Stimulated activated naive CD8-positive, alpha-beta T cell treated with anti-CD3 and anti-CD28 coated beads, Interleukin-15, Interleukin-2, amounts not matched to agents 100 U/mL and 50 U/mL, for 24 hours (primary cell): ENCODE measurements at regions not wholly inside any gene's neighbourhood (a gene's known extent, or its start where the extent isn't known, plus 50 kb on each side); places are given as distances from the start of the nearest gene placed in this dataset.
A peak's percentile ranks its signal among the peaks of the same experiment; 100 is the strongest.
"Not testable (repeated sequence)": the region's sequence is repeated elsewhere in the genome, so short reads cannot be mapped to it uniquely, and the experiment has no call there.

ENCODE experiments used
- ATAC-seq: fragments of 150-1000 bp; cut with Tn5 transposase; one replicate; pipeline ENCODE4 v1.10.0; 2021
- DNase-seq: peaks from one replicate; pipeline ENCODE4 v3.0.0; 2021

- ATAC-seq, result no peak
- DNase-seq, result no peak
Measured at GRCh38 chr6:6412700-6413099, 92.2 kb upstream of the F13A1 start.

- ATAC-seq, result no peak
Measured at GRCh38 chr6:6414931-6415330, 94.5 kb upstream of the F13A1 start.

GRCh38 chr6:6417475-6417874, 97.0 kb upstream of the F13A1 start:
- DNase-seq (no peak), ATAC-seq (no peak)

More at GRCh38 chr6:6414931-6415330, 94.5 kb upstream of the F13A1 start:
- DNase-seq, result no peak

- DNase-seq, result no peak
Measured at GRCh38 chr6:6418421-6418820, 98.0 kb upstream of the F13A1 start.

GRCh38 chr6:6420107-6420506, 99.6 kb upstream of the F13A1 start:
- ATAC-seq (no peak), DNase-seq (no peak)

More at GRCh38 chr6:6418421-6418820, 98.0 kb upstream of the F13A1 start:
- no peak for ATAC-seq

- no peak for DNase-seq
- no peak for ATAC-seq
Measured at GRCh38 chr6:6434151-6434550, 113.7 kb upstream of the F13A1 start.

GRCh38 chr6:6434723-6435122, 114.3 kb upstream of the F13A1 start:
- no peak for DNase-seq
- no peak for ATAC-seq

GRCh38 chr6:6436366-6436765, 115.9 kb upstream of the F13A1 start:
- ATAC-seq, result no peak
- DNase-seq, result no peak

- ATAC-seq, result no peak
- DNase-seq, result no peak
Measured at GRCh38 chr6:6436946-6437345, 116.5 kb upstream of the F13A1 start.

GRCh38 chr6:6438286-6438685, 117.8 kb upstream of the F13A1 start:
- no peak for ATAC-seq
- DNase-seq, result no peak

GRCh38 chr6:6439778-6440177, 119.3 kb upstream of the F13A1 start:
- DNase-seq (no peak), ATAC-seq (no peak)

- DNase-seq, result no peak
- no peak for ATAC-seq
Measured at GRCh38 chr6:6452002-6452401, 131.5 kb upstream of the F13A1 start.

- no peak for DNase-seq
- ATAC-seq, result no peak
Measured at GRCh38 chr6:6453186-6453585, 132.7 kb upstream of the F13A1 start.

GRCh38 chr6:6455272-6455671, 133.2 kb upstream of the LY86 start:
- ATAC-seq (no peak), DNase-seq (no peak)

- DNase-seq, result no peak
- no peak for ATAC-seq
Measured at GRCh38 chr6:6458172-6458571, 130.3 kb upstream of the LY86 start.

GRCh38 chr6:6459963-6460362, 128.6 kb upstream of the LY86 start:
- DNase-seq, ATAC-seq: not testable (repeated sequence)

GRCh38 chr6:6460416-6460815, 128.1 kb upstream of the LY86 start:
- no peak for ATAC-seq
- no peak for DNase-seq

GRCh38 chr6:6461138-6461537, 127.4 kb upstream of the LY86 start:
- ATAC-seq (no peak), DNase-seq (no peak)

GRCh38 chr6:6466967-6467761, 121.4 kb upstream of the LY86 start:
- no peak for DNase-seq
- ATAC-seq, result peak; percentile 32

- DNase-seq (no peak), ATAC-seq (no peak)
Measured at GRCh38 chr6:6469074-6469473, 119.4 kb upstream of the LY86 start.

- DNase-seq (no peak), ATAC-seq (no peak)
Measured at GRCh38 chr6:6470123-6470522, 118.4 kb upstream of the LY86 start.

GRCh38 chr6:6471276-6471675, 117.2 kb upstream of the LY86 start:
- ATAC-seq, result no peak
- no peak for DNase-seq

- DNase-seq (no peak), ATAC-seq (no peak)
Measured at GRCh38 chr6:6474170-6474920, 114.2 kb upstream of the LY86 start.

- DNase-seq (no peak), ATAC-seq (no peak)
Measured at GRCh38 chr6:6479785-6480184, 108.7 kb upstream of the LY86 start.
